B cell (primary cell): ENCODE measurements at regions not wholly inside any gene's neighbourhood (a gene's known extent, or its start where the extent isn't known, plus 50 kb on each side); places are given as distances from the start of the nearest gene placed in this dataset.

ENCODE experiments used
- ATAC-seq: fragments of 200-7000 bp; cut with Tn5 transposase; one replicate; pipeline ENCODE4 v1.10.0; 2021; ENCODE audit warnings: low read depth, mild to moderate bottlenecking, moderate number of reproducible peaks, moderate library complexity
- CTCF ChIA-PET: fragments of 350-600 bp; sonication (Branson Sonifier 250); formaldehyde crosslinking; loops from one replicate; lab custom pipeline; 2021; ENCODE audit warnings: antibody characterized with exemption, inconsistent platforms; lab: Charles Lee
- POLR2A ChIA-PET: fragments of 350-600 bp; sonication (Branson Sonifier 250); formaldehyde crosslinking; loops from one replicate; lab custom pipeline; 2021; ENCODE audit warnings: antibody characterized with exemption; lab: Charles Lee
- DNase-seq: peaks from one replicate; pipeline ENCODE4 v3.0.0; 2013
- H2AFZ ChIP-seq: 2 replicates; pipeline ENCODE4 v1.6.1; 2012; ENCODE audit warnings: mild to moderate bottlenecking, low read depth, low read length; ENCODE audit not compliant: insufficient read depth, poor library complexity, severe bottlenecking
- H3K27ac ChIP-seq, 2 donors: 1 replicate in 1 of 2; 2 replicates in 1 of 2; pipeline ENCODE4 v1.5.1; 2012 to 2013; ENCODE audit warnings: low read length in 2 of 2, mild to moderate bottlenecking in 2 of 2, moderate library complexity in 1 of 2
- H3K27me3 ChIP-seq, 4 experiments: fragments of 200-600 bp in 1 of 4; sonication (generic) in 1 of 4; replicated peaks in 1 of 4; 1 replicate in 2 of 4; 2 replicates in 2 of 4; pipeline versions ENCODE4 v1.6.1 to v1.7.0; 2013 to 2016; ENCODE audit warnings: low read length in 3 of 4, mild to moderate bottlenecking in 2 of 4, mixed read lengths in 1 of 4, moderate library complexity in 1 of 4; ENCODE audit not compliant: insufficient read depth in 4 of 4, control insufficient read depth in 3 of 4; ENCODE audit errors: control extremely low read depth in 1 of 4
- H3K36me3 ChIP-seq, 2 experiments: replicated peaks in 1 of 2; 1 replicate in 1 of 2; 2 replicates in 1 of 2; pipeline versions ENCODE4 v1.6.1 to v1.7.1; 2013; ENCODE audit warnings: low read length in 1 of 2; ENCODE audit not compliant: insufficient read depth in 2 of 2, control insufficient read depth in 1 of 2; ENCODE audit errors: control extremely low read depth in 1 of 2, extremely low read depth in 1 of 2
- H3K4me1 ChIP-seq, 2 donors: fragments of 200-600 bp in 1 of 2; sonication (generic) in 1 of 2; 1 replicate in 1 of 2; 2 replicates in 1 of 2; pipeline versions ENCODE4 v1.5.1 to v1.6.1; 2013 to 2017; ENCODE audit warnings: low read length in 2 of 2; ENCODE audit not compliant: control insufficient read depth in 2 of 2, insufficient read depth in 2 of 2
- H3K4me2 ChIP-seq: replicated peaks from 2 replicates; pipeline ENCODE3; 2012; ENCODE audit warnings: mild to moderate bottlenecking, low read depth, low read length; ENCODE audit not compliant: poor library complexity, severe bottlenecking
- H3K4me3 ChIP-seq, 5 experiments: fragments of 200-600 bp in 1 of 5; sonication (generic) in 1 of 5; 1 replicate in 3 of 5; 2 replicates in 2 of 5; pipeline versions ENCODE4 v1.5.1 to v1.7.0; 2011 to 2016; ENCODE audit warnings: low read length in 4 of 5, mild to moderate bottlenecking in 4 of 5, low read depth in 2 of 5, control low read depth in 1 of 5, moderate library complexity in 1 of 5; ENCODE audit not compliant: insufficient read depth in 1 of 5; ENCODE audit errors: control extremely low read depth in 1 of 5, extremely low read depth in 1 of 5
- H3K79me2 ChIP-seq: fragments of 200-600 bp; sonication (generic); one replicate; pipeline ENCODE4 v1.6.0; 2016; ENCODE audit warnings: low read length; ENCODE audit not compliant: control insufficient read depth, insufficient read depth
- H3K9ac ChIP-seq: fragments of 200-600 bp; sonication (generic); 2 replicates; pipeline ENCODE4 v1.6.1; 2017; ENCODE audit warnings: mild to moderate bottlenecking, low read length, moderate library complexity
- H3K9me3 ChIP-seq, 3 donors: one replicate each; pipeline versions ENCODE4 v1.6.1 to v1.7.1; 2013; ENCODE audit warnings: low read length in 2 of 3; ENCODE audit not compliant: control insufficient read depth in 2 of 3, insufficient read depth in 1 of 3; ENCODE audit errors: control extremely low read depth in 1 of 3
- H4K20me1 ChIP-seq: 2 replicates; pipeline ENCODE4 v1.6.0; 2012; ENCODE audit warnings: mild to moderate bottlenecking, low read length; ENCODE audit not compliant: insufficient read depth, control insufficient read depth, poor library complexity, severe bottlenecking
- H3K27ac Mint-ChIP-seq: one replicate; pipeline ENCODE4 v1.8.0; 2021; ENCODE audit warnings: mixed read lengths
- H3K27me3 Mint-ChIP-seq: one replicate; pipeline ENCODE4 v1.8.0; 2021; ENCODE audit warnings: mixed read lengths
- H3K4me1 Mint-ChIP-seq: one replicate; pipeline ENCODE4 v1.8.0; 2021; ENCODE audit warnings: mixed read lengths
- H3K4me3 Mint-ChIP-seq: one replicate; pipeline ENCODE4 v1.8.0; 2021; ENCODE audit warnings: mixed read lengths
- H3K9me3 Mint-ChIP-seq: one replicate; pipeline ENCODE4 v1.8.0; 2022; ENCODE audit warnings: mixed read lengths; ENCODE audit not compliant: insufficient read depth
- CTCF ChIP-seq: fragments of 200-600 bp; IDR thresholded peaks from one replicate; pipeline ENCODE4 v1.8.0; 2022; ENCODE audit warnings: antibody characterized with exemption, mild to moderate bottlenecking
- EZH2 ChIP-seq: IDR thresholded peaks from 2 replicates; pipeline ENCODE4 v1.6.1; 2012; ENCODE audit warnings: borderline replicate concordance, low read depth, mild to moderate bottlenecking, moderate library complexity, low read length; ENCODE audit not compliant: insufficient read depth, poor library complexity, severe bottlenecking
- WGBS: methylation state at CpG from one replicate; pipeline ENCODE4 v1.1.5; 2013; ENCODE audit warnings: missing lambda C conversion rate; ENCODE audit not compliant: insufficient coverage; 5-methylcytosine and 5-hydroxymethylcytosine counted together
- intact Hi-C: fragments of 100-400 bp; cut with micrococcal nuclease; formaldehyde crosslinking; loops from one replicate; pipeline ENCODE4 v1.10.0; 2022

DNA sequence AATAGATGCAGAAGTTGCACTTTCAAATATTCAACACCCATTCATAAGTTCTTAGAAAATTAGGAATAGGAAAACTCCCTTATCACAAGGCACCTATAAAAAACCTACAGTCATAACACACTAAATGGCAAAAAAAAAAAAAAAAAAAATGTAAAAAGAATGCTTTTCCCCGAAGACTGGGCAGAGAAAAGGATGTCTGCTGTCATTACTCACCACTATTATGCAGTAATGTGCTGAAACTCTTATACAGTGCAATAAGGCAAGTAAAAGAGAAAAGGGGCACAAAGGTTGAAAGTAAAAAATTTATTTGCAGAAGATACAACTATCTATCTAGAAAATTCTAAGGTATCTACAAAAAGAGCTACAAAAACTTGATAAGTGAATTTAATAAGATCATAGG, 607.8 kb upstream of the ARID1B start:
- no peak overlapping the region for H2AFZ ChIP-seq
- Mint-ChIP-seq H3K4me1 (peaks cover 23% of the 10 kb centered on the region), H3K4me3 (no peak overlapping the region), H3K9me3 (no peaks in the 10 kb centered on the region), H3K27me3 (no peaks in the 10 kb centered on the region), H3K27ac (no peak overlapping the region)
- no peak overlapping the region for H3K27ac ChIP-seq
- no peak overlapping the region for H3K9ac ChIP-seq
- H3K79me2 ChIP-seq = no peaks in the 10 kb centered on the region
- H3K4me1 ChIP-seq = peaks cover 7 to 11% of the 10 kb centered on the region in 2 donors
- H3K36me3 ChIP-seq = no peaks in the 10 kb centered on the region
- no peaks in the 10 kb centered on the region for H3K9me3 ChIP-seq
- WGBS = no CpG with 5 or more reads among the region's 1 CpG
- no peak for DNase-seq
- H4K20me1 ChIP-seq = no peaks in the 10 kb centered on the region
- POLR2A ChIA-PET = no interaction called here
- peaks cover 0 to 3% (median 0%) of the 10 kb centered on the region in 4 experiments for H3K27me3 ChIP-seq
- no peak for ATAC-seq
- no peak for TF ChIP-seq EZH2
- intact Hi-C loops = no loop called here
- H3K4me2 ChIP-seq = no peak overlapping the region
- CTCF ChIA-PET = no interaction called here
- H3K4me3 ChIP-seq = no peak overlapping the region

DNA sequence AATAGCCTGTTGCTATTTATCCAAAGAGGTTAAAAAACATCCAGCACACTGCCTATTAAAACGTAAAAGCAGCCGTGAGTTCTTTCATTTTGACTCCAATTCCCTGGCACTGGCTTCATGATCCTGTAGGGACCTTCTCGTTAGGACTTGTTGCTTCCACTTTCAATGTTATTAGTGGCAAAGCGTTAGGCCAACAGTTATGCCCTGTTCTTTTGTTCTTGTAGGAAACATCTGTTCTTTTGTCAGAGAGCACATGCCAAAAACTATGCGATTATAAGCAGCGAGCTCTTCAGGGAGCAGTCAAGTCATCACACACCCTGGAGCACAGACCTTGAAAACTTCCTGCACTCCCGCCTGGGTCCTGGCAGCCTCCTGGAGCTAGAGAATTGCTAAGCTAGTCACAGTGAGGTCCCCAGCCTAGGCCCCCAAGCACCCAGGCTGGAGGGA, 609.5 kb upstream of the ARID1B start:
- intact Hi-C loops = no loop called here
- ChIA-PET POLR2A (interaction anchor here (0.5 kb wide), 1 partner anchor 225 kb away, joined by 6 read pairs; no protein-coding TSS in a partner anchor), CTCF (no interaction called here)
- Histone ChIP-seq H2AFZ (peak overlapping the region; percentile 66), H3K4me1 (peaks cover 23 to 25% of the 10 kb centered on the region in 2 donors), H3K4me2 (peak overlapping the region; percentile 55), H3K27me3 (peaks cover 0 to 3% (median 0%) of the 10 kb centered on the region in 4 experiments), H3K79me2 (no peaks in the 10 kb centered on the region), H3K27ac (no peak overlapping the region), H3K9ac (peak overlapping the region; percentile 39), H3K36me3 (no peaks in the 10 kb centered on the region), H3K9me3 (no peaks in the 10 kb centered on the region), H4K20me1 (no peaks in the 10 kb centered on the region), H3K4me3 (peak overlapping the region in 2 of 5 experiments; percentile 5 to 18)
- Mint-ChIP-seq H3K27ac (peak overlapping the region; percentile 65), H3K9me3 (no peaks in the 10 kb centered on the region), H3K27me3 (no peaks in the 10 kb centered on the region), H3K4me1 (peaks cover 31% of the 10 kb centered on the region), H3K4me3 (peak overlapping the region; percentile 69)
- whole genome bisulfite sequencing = 9% methylated on average over 7 of the region's 7 CpGs
- DNase-seq (peak; percentile 12), ATAC-seq (no peak)
- TF ChIP-seq CTCF (no peak), EZH2 (no peak)
